Stimulated activated CD4-positive, alpha-beta T cell treated with anti-CD3 and anti-CD28 coated beads, Interleukin-1b, Interleukin-23, amount 100 ng/mL, for 24 hours (primary cell): ENCODE measurements at regions not wholly inside any gene's neighbourhood (a gene's known extent, or its start where the extent isn't known, plus 50 kb on each side); places are given as distances from the start of the nearest gene placed in this dataset.

ENCODE experiments used
- DNase-seq, 4 experiments: peaks; one replicate each; pipeline ENCODE4 v3.0.0-alpha.2; 2020; ENCODE audit warnings: low read depth in 4 of 4, low spot score in 1 of 4

GRCh38 chr2:71743995-71744675, 290.8 kb downstream of the DYSF start:
- DNase-seq: no peak

GRCh38 chr2:71742953-71743601, 289.7 kb downstream of the DYSF start:
- no peak for DNase-seq

- DNase-seq: no peak
Observed at GRCh38 chr2:71736986-71737385, 283.6 kb downstream of the DYSF start.

GRCh38 chr2:71736091-71736861, 282.9 kb downstream of the DYSF start:
- no peak for DNase-seq
